ENCODE measurements at regions not wholly inside any gene's neighbourhood (a gene's known extent, or its start where the extent isn't known, plus 50 kb on each side); places are given as distances from the start of the nearest gene placed in this dataset.
"Not testable (repeated sequence)": the region's sequence is repeated elsewhere in the genome, so short reads cannot be mapped to it uniquely, and the experiment has no call there.

- no peaks in the 10 kb centered on the region for H3K36me3 ChIP-seq
- H3K4me3 ChIP-seq: no peak overlapping the region
- no peak overlapping the region for H3K27ac ChIP-seq
- no peaks in the 10 kb centered on the region for H3K4me1 ChIP-seq
- DNase-seq (peak in 1 of 4 donors; percentile 50), ATAC-seq (no peak)
- H3K9me3 ChIP-seq: peaks cover 0 to 4% of the 10 kb centered on the region in 2 donors
- no peak for TF ChIP-seq CTCF (IDR thresholded peaks at IDR 0.05)
- intact Hi-C loops (cut with DNase I): no loop called here
- no peaks in the 10 kb centered on the region for H3K27me3 ChIP-seq
Measured at GRCh38 chr14:47919997-47920396, 244.6 kb upstream of the MDGA2 start.

- intact Hi-C loops (cut with DNase I): no loop called here
- DNase-seq: peak in 1 of 4 donors; percentile 37
Measured at GRCh38 chr14:47919334-47919846, 244.0 kb upstream of the MDGA2 start.

GRCh38 chr14:47917344-47917954, 242.0 kb upstream of the MDGA2 start:
- no peaks in the 10 kb centered on the region for H3K4me1 ChIP-seq
- intact Hi-C loops (cut with DNase I): no loop called here
- no peaks in the 10 kb centered on the region for H3K27me3 ChIP-seq
- no peak overlapping the region for H3K27ac ChIP-seq
- DNase-seq: peak in 2 of 4 donors; percentile 11 to 40
- H3K4me3 ChIP-seq: no peak overlapping the region
- TF ChIP-seq CTCF (IDR thresholded peaks at IDR 0.05): peak; percentile 26 to 42
- peak; percentile 41 for ATAC-seq
- H3K9me3 ChIP-seq: no peaks in the 10 kb centered on the region
- no peaks in the 10 kb centered on the region for H3K36me3 ChIP-seq

More at GRCh38 chr14:47919334-47919846, 244.0 kb upstream of the MDGA2 start:
- TF ChIP-seq CTCF (IDR thresholded peaks at IDR 0.05): no peak
- peaks cover 0 to 3% of the 10 kb centered on the region in 2 donors for H3K9me3 ChIP-seq
- H3K36me3 ChIP-seq: no peaks in the 10 kb centered on the region
- H3K4me3 ChIP-seq: no peak overlapping the region
- ATAC-seq: no peak
- H3K27ac ChIP-seq: no peak overlapping the region
- H3K4me1 ChIP-seq: no peaks in the 10 kb centered on the region
- H3K27me3 ChIP-seq: no peaks in the 10 kb centered on the region

- intact Hi-C loops (cut with DNase I); H3K27ac ChIP-seq; ATAC-seq; H3K27me3 ChIP-seq; H3K4me3 ChIP-seq; H3K4me1 ChIP-seq; H3K9me3 ChIP-seq; H3K36me3 ChIP-seq: not testable (repeated sequence)
- peak in 1 of 4 donors; percentile 15 for DNase-seq
Measured at GRCh38 chr14:47901141-47901540, 225.7 kb upstream of the MDGA2 start.

GRCh38 chr14:47899685-47900084, 224.3 kb upstream of the MDGA2 start:
- TF ChIP-seq CTCF (IDR thresholded peaks at IDR 0.05): no peak
- no peaks in the 10 kb centered on the region for H3K4me1 ChIP-seq
- H3K36me3 ChIP-seq: no peaks in the 10 kb centered on the region
- H3K27me3 ChIP-seq: no peaks in the 10 kb centered on the region
- ATAC-seq: no peak
- H3K4me3 ChIP-seq: no peak overlapping the region
- H3K27ac ChIP-seq: no peak overlapping the region
- intact Hi-C loops (cut with DNase I): no loop called here
- no peak for DNase-seq
- H3K9me3 ChIP-seq: peaks cover 0 to 3% of the 10 kb centered on the region in 2 donors

GRCh38 chr14:47874350-47874749, 198.9 kb upstream of the MDGA2 start:
- ATAC-seq: no peak
- Histone ChIP-seq H3K27ac (no peak overlapping the region), H3K4me1 (no peaks in the 10 kb centered on the region), H3K36me3 (no peaks in the 10 kb centered on the region), H3K9me3 (no peaks in the 10 kb centered on the region), H3K4me3 (no peak overlapping the region), H3K27me3 (no peaks in the 10 kb centered on the region)
- no peak for TF ChIP-seq CTCF (IDR thresholded peaks at IDR 0.05)
- intact Hi-C loops (cut with DNase I): no loop called here
- DNase-seq: no peak

Measured in left lung (tissue), 4 donors.